SU-DHL-6 (cell line): ENCODE measurements at regions not wholly inside any gene's neighbourhood (a gene's known extent, or its start where the extent isn't known, plus 50 kb on each side); places are given as distances from the start of the nearest gene placed in this dataset.
"Not testable (repeated sequence)": the region's sequence is repeated elsewhere in the genome, so short reads cannot be mapped to it uniquely, and the experiment has no call there.

Experiments
- CTCF ChIP-seq: fragments of 200-600 bp; sonication (generic); IDR thresholded peaks from one replicate; pipeline ENCODE4 v1.5.1; 2017; ENCODE audit warnings: antibody characterized with exemption, mild to moderate bottlenecking, low read length, moderate library complexity; ENCODE audit not compliant: insufficient read depth, poor library complexity, severe bottlenecking
- EZH2phosphoT487 ChIP-seq: fragments of 200-600 bp; sonication (generic), shearing (Covaris generic); conservative IDR thresholded peaks from 2 replicates; pipeline ENCODE4 v1.6.1; 2018; ENCODE audit warnings: mild to moderate bottlenecking, antibody characterized with exemption, low read length, moderate library complexity, mixed read lengths

- not testable (repeated sequence) for TF ChIP-seq CTCF, EZH2phosphoT487
Observed at GRCh38 chr3:36187197-36187596, 193.1 kb upstream of the STAC start.
